Ascending aorta (tissue), 2 donors: ENCODE measurements at regions not wholly inside any gene's neighbourhood (a gene's known extent, or its start where the extent isn't known, plus 50 kb on each side); places are given as distances from the start of the nearest gene placed in this dataset.

Experiments used
- DNase-seq, 2 donors: peaks; one replicate each; pipeline ENCODE4 v3.0.0-alpha.2; 2019; ENCODE audit warnings: low spot score in 2 of 2
- H3K27ac ChIP-seq, 2 donors: fragments of 200-600 bp; sonication (generic); one replicate each; pipeline ENCODE4 v1.5.1; 2016 to 2017; ENCODE audit warnings: mild to moderate bottlenecking in 1 of 2
- H3K27me3 ChIP-seq: fragments of 200-600 bp; sonication (generic); one replicate; pipeline ENCODE4 v1.5.1; 2017
- H3K36me3 ChIP-seq, 2 donors: fragments of 200-600 bp; sonication (generic); one replicate each; pipeline ENCODE4 v1.5.1; 2016
- H3K4me1 ChIP-seq, 2 donors: fragments of 200-600 bp; sonication (generic); one replicate each; pipeline ENCODE4 v1.5.1; 2016 to 2017; ENCODE audit warnings: mild to moderate bottlenecking in 1 of 2
- H3K4me3 ChIP-seq, 2 donors: fragments of 200-600 bp; sonication (generic); one replicate each; pipeline ENCODE4 v1.5.1; 2016 to 2017; ENCODE audit warnings: mild to moderate bottlenecking in 1 of 2
- H3K9me3 ChIP-seq, 2 donors: fragments of 200-600 bp; sonication (generic); one replicate each; pipeline ENCODE4 v1.5.1; 2016
- intact Hi-C: fragments of 100-400 bp; cut with DNase I; formaldehyde crosslinking; loops from one replicate; pipeline ENCODE4 v1.15.1; 2023
- TF ChIP-seq, protein P1 (sequence below), 3 experiments: fragments of 200-600 bp in 2 of 3; fragments of 450-650 bp in 1 of 3; sonication (generic) in 2 of 3; IDR thresholded peaks; one replicate each; pipeline ENCODE4 v1.5.1; 2016 to 2019; ENCODE audit warnings: antibody characterized with exemption in 3 of 3, mild to moderate bottlenecking in 1 of 3, moderate library complexity in 1 of 3

DNA sequence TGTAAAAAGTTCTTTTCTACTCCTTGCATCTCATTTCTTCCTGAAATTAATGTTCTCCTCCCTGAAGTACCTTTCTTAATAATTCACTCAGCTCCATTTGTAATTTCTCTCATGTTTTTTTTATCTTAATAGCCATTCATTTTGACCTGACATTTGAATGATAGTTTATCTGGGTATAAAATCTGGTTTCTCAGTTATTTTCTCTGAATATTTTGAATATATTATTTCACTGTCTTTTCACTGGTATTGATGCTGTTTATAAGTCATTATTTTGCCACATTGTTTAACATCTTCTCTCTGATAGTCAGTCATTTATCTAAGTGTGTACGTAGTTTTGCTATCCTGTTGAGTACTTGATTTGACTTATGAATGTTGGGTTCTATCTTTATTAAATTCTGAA is 68.8 kb upstream of the ARHGAP18 start:
- Histone ChIP-seq H3K27ac (no peak overlapping the region), H3K36me3 (no peaks in the 10 kb centered on the region), H3K9me3 (no peaks in the 10 kb centered on the region), H3K4me1 (no peaks in the 10 kb centered on the region), H3K4me3 (no peak overlapping the region), H3K27me3 (no peaks in the 10 kb centered on the region)
- DNase-seq = no peak
- intact Hi-C loops = no loop called here
- TF ChIP-seq, protein P1, sequence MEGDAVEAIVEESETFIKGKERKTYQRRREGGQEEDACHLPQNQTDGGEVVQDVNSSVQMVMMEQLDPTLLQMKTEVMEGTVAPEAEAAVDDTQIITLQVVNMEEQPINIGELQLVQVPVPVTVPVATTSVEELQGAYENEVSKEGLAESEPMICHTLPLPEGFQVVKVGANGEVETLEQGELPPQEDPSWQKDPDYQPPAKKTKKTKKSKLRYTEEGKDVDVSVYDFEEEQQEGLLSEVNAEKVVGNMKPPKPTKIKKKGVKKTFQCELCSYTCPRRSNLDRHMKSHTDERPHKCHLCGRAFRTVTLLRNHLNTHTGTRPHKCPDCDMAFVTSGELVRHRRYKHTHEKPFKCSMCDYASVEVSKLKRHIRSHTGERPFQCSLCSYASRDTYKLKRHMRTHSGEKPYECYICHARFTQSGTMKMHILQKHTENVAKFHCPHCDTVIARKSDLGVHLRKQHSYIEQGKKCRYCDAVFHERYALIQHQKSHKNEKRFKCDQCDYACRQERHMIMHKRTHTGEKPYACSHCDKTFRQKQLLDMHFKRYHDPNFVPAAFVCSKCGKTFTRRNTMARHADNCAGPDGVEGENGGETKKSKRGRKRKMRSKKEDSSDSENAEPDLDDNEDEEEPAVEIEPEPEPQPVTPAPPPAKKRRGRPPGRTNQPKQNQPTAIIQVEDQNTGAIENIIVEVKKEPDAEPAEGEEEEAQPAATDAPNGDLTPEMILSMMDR (IDR thresholded peaks at IDR 0.05) = no peak

GRCh38 chr6:129777371-129777770 is 67.4 kb upstream of the ARHGAP18 start:
- Histone ChIP-seq H3K4me3 (no peak overlapping the region), H3K9me3 (no peaks in the 10 kb centered on the region), H3K4me1 (no peaks in the 10 kb centered on the region), H3K27me3 (no peaks in the 10 kb centered on the region), H3K27ac (no peak overlapping the region), H3K36me3 (no peaks in the 10 kb centered on the region)
- TF ChIP-seq, protein P1 (IDR thresholded peaks at IDR 0.05) = no peak
- intact Hi-C loops = no loop called here
- no peak for DNase-seq

GRCh38 chr6:129776542-129777330 is 66.8 kb upstream of the ARHGAP18 start:
- no peaks in the 10 kb centered on the region for H3K9me3 ChIP-seq
- TF ChIP-seq, protein P1 (IDR thresholded peaks at IDR 0.05) = no peak
- intact Hi-C loops = no loop called here
- no peak for DNase-seq
- H3K36me3 ChIP-seq = no peaks in the 10 kb centered on the region
- H3K27ac ChIP-seq = no peak overlapping the region
- H3K4me1 ChIP-seq = no peaks in the 10 kb centered on the region
- H3K4me3 ChIP-seq = no peak overlapping the region
- no peaks in the 10 kb centered on the region for H3K27me3 ChIP-seq

DNA sequence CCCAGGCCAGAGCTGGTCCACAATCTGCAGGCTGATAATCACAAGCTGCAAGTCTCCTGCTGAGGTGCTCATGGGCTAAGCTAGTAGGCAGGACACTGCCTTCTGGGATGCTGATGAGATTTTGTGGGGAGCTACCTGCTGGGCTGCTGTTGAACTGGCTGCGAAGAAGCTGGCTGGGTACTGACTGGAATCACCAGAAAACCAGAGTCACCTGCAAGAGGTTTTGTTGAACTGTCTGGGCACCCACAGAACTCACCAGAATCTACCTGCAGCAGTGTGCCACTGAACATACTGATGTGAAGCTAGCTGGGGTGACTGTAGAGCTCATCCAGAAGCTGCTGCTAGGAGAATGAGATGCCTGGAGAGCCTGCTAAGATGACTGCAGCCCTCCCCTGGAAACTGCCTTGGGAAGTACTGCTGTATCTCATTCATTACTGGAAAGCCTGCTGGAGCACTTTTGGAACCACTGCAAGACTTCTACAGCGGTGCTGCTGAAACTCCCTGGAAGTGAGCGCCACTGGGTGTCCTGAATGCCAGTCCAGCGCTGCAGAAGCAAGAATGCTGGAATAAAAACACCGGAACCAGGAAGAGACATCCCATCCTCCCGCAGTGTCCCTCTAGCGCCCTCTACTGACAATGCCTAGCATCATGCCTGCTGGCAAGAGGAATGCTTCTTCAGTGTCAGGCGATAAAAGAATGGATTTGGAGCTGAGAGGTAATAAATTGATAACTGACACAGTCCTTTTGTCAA is 64.9 kb upstream of the ARHGAP18 start:
- peak overlapping the region in 1 of 2 donors; percentile 39 for H3K4me3 ChIP-seq

DNA sequence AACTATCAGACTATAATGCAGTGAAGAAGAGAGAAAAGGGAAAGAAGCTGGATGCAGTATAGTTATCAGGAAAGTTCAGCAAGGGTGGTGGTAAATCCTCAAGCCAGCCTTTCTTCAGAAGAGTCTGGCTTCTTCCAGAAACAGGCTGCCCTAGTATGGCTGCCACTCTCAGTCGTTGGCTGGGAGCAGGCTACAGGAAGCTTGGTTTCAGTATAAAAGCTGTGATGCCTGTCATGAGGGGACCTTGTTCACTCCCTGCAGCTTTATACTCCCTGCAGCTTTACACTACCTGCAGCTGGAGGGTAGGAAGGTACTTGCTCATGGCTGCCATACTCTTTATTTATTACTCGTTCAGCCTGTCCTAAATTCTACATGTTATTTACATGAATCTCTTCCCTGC is 63.3 kb upstream of the ARHGAP18 start:
- TF ChIP-seq, protein P1 (IDR thresholded peaks at IDR 0.05) = no peak
- H3K9me3 ChIP-seq = no peaks in the 10 kb centered on the region
- H3K27ac ChIP-seq = no peak overlapping the region
- H3K27me3 ChIP-seq = no peaks in the 10 kb centered on the region
- no peak for DNase-seq
- intact Hi-C loops = no loop called here
- H3K4me3 ChIP-seq = no peak overlapping the region
- no peaks in the 10 kb centered on the region for H3K36me3 ChIP-seq
- no peaks in the 10 kb centered on the region for H3K4me1 ChIP-seq

More for the DNA sequence above, 64.9 kb upstream of the ARHGAP18 start:
- TF ChIP-seq, protein P1 (IDR thresholded peaks at IDR 0.05) = peak; percentile 59 to 91 (median 78)
- Histone ChIP-seq H3K9me3 (no peaks in the 10 kb centered on the region), H3K4me1 (no peaks in the 10 kb centered on the region), H3K36me3 (no peaks in the 10 kb centered on the region), H3K27me3 (no peaks in the 10 kb centered on the region), H3K27ac (no peak overlapping the region)
- DNase-seq = peak; percentile 14 to 84
- intact Hi-C loops = no loop called here
